Neuronal stem cell (in vitro differentiated cells): ENCODE measurements at regions not wholly inside any gene's neighbourhood (a gene's known extent, or its start where the extent isn't known, plus 50 kb on each side); places are given as distances from the start of the nearest gene placed in this dataset.

Source experiments
- DNase-seq: peaks from one replicate; pipeline ENCODE4 v3.0.0-alpha.2; 2013; ENCODE audit warnings: low spot score
- H2AFZ ChIP-seq: one replicate; pipeline ENCODE4 v1.6.1; 2013; ENCODE audit warnings: mild to moderate bottlenecking, low read length, inconsistent platforms
- H2AK5ac ChIP-seq: 2 replicates; pipeline ENCODE4 v1.6.1; 2013; ENCODE audit warnings: low read depth, mild to moderate bottlenecking, inconsistent platforms, low read length, moderate library complexity, mixed read lengths
- H2BK120ac ChIP-seq: 2 replicates; pipeline ENCODE4 v1.6.1; 2013; ENCODE audit warnings: low read depth, mild to moderate bottlenecking, inconsistent platforms, low read length, moderate library complexity, mixed read lengths
- H2BK12ac ChIP-seq: one replicate; pipeline ENCODE4 v1.6.1; 2013; ENCODE audit warnings: low read length, inconsistent platforms
- H2BK15ac ChIP-seq: 2 replicates; pipeline ENCODE4 v1.6.1; 2013; ENCODE audit warnings: mild to moderate bottlenecking, low read length, inconsistent platforms, mixed read lengths
- H2BK5ac ChIP-seq: one replicate; pipeline ENCODE4 v1.6.1; 2013; ENCODE audit warnings: inconsistent platforms, mild to moderate bottlenecking, low read length, moderate library complexity
- H3K14ac ChIP-seq: one replicate; pipeline ENCODE4 v1.6.1; 2013; ENCODE audit warnings: low read length, inconsistent platforms
- H3K18ac ChIP-seq: 2 replicates; pipeline ENCODE4 v1.6.1; 2013; ENCODE audit warnings: low read length, inconsistent platforms
- H3K23ac ChIP-seq: 2 replicates; pipeline ENCODE4 v1.6.1; 2013; ENCODE audit warnings: low read depth, mild to moderate bottlenecking, mixed read lengths, low read length, inconsistent platforms; ENCODE audit not compliant: poor library complexity
- H3K27ac ChIP-seq: replicated peaks from 3 replicates; pipeline ENCODE4 v1.5.1; 2013; ENCODE audit warnings: low read length, inconsistent platforms
- H3K27me3 ChIP-seq, 3 experiments: 2 replicates each; pipeline ENCODE4 v1.6.1; 2013; ENCODE audit warnings: low read length in 3 of 3, mild to moderate bottlenecking in 2 of 3, inconsistent platforms in 1 of 3, low read depth in 1 of 3, mixed read lengths in 1 of 3, moderate library complexity in 1 of 3; ENCODE audit not compliant: control insufficient read depth in 3 of 3, insufficient read depth in 3 of 3
- H3K36me3 ChIP-seq, 2 donors: replicated peaks in 1 of 2; 2 replicates each; pipeline ENCODE4 v1.6.1; 2013; ENCODE audit warnings: low read length in 2 of 2; ENCODE audit not compliant: control insufficient read depth in 2 of 2, insufficient read depth in 2 of 2
- H3K4ac ChIP-seq: 2 replicates; pipeline ENCODE4 v1.6.1; 2013; ENCODE audit warnings: inconsistent platforms, mild to moderate bottlenecking, low read length, moderate library complexity
- H3K4me1 ChIP-seq, 2 donors: 1 replicate in 1 of 2; 2 replicates in 1 of 2; pipeline ENCODE4 v1.6.1; 2013; ENCODE audit warnings: low read length in 2 of 2, low read depth in 1 of 2; ENCODE audit not compliant: control insufficient read depth in 2 of 2, insufficient read depth in 1 of 2
- H3K4me2 ChIP-seq: one replicate; pipeline ENCODE4 v1.6.1; 2013; ENCODE audit warnings: mild to moderate bottlenecking, low read length, inconsistent platforms; ENCODE audit not compliant: insufficient read depth, poor library complexity, severe bottlenecking
- H3K4me3 ChIP-seq, 2 donors: 2 replicates each; pipeline ENCODE4 v1.5.1; 2013; ENCODE audit warnings: low read length in 2 of 2, mild to moderate bottlenecking in 2 of 2, inconsistent platforms in 1 of 2, moderate library complexity in 1 of 2
- H3K79me1 ChIP-seq: one replicate; pipeline ENCODE4 v1.6.1; 2013; ENCODE audit warnings: low read depth, mild to moderate bottlenecking, inconsistent platforms, low read length, moderate library complexity
- H3K9ac ChIP-seq: one replicate; pipeline ENCODE4 v1.6.1; 2013; ENCODE audit warnings: mild to moderate bottlenecking, low read depth, low read length, inconsistent platforms; ENCODE audit not compliant: poor library complexity
- H3K9me3 ChIP-seq, 2 donors: replicated peaks in 1 of 2; 2 replicates each; pipeline versions ENCODE3 to v1.6.1; 2013; ENCODE audit warnings: low read length in 2 of 2, mild to moderate bottlenecking in 2 of 2, inconsistent platforms in 1 of 2, low read depth in 1 of 2, mixed read lengths in 1 of 2, moderate library complexity in 1 of 2; ENCODE audit not compliant: control insufficient read depth in 2 of 2, insufficient read depth in 1 of 2
- H4K8ac ChIP-seq: one replicate; pipeline ENCODE4 v1.6.1; 2013; ENCODE audit warnings: low read depth, mild to moderate bottlenecking, inconsistent platforms, low read length, moderate library complexity
- H4K91ac ChIP-seq: one replicate; pipeline ENCODE4 v1.6.1; 2013; ENCODE audit warnings: low read length, low read depth, mild to moderate bottlenecking, inconsistent platforms; ENCODE audit not compliant: poor library complexity
- WGBS, 2 donors: extraction: QIAGEN DNeasy Blood & Tissue Kit; methylation state at CpG; one replicate each; pipeline ENCODE4 v1.1.7; 2013; ENCODE audit warnings: missing lambda C conversion rate in 2 of 2, mixed read lengths in 1 of 2; ENCODE audit not compliant: insufficient read length in 2 of 2, insufficient replicate concordance in 1 of 2; ENCODE audit errors: extremely low coverage in 2 of 2; 5-methylcytosine and 5-hydroxymethylcytosine counted together

DNA sequence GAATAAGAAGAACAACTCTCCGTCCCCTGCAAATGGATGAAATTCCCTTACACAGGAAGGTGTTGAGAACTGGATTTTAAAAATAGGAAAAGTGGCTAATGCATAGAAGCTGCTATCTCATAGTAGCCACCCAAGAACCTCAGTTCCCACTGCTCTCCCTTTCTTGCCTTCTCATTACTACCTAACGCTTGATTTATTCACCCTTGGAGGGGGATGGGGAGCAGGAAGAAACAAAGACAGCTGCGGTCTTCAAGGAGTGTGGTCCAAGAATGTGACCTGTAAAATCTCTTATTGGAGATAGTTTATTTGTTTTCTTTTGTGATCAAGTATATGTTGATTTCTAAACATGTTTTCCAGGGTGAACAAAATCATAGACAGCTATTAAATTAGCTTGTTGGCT is 274.1 kb upstream of the CTNNB1 start:
- no peak overlapping the region for H4K91ac ChIP-seq
- H3K4me3 ChIP-seq: no peak overlapping the region
- no peak overlapping the region for H3K18ac ChIP-seq
- no peak overlapping the region for H2BK120ac ChIP-seq
- H3K4me1 ChIP-seq: peaks cover 0 to 6% of the 10 kb centered on the region in 2 donors
- H3K36me3 ChIP-seq: no peaks in the 10 kb centered on the region
- H2AFZ ChIP-seq: no peak overlapping the region
- no peak overlapping the region for H2BK15ac ChIP-seq
- no peak overlapping the region for H3K23ac ChIP-seq
- H3K14ac ChIP-seq: no peak overlapping the region
- no peak overlapping the region for H3K27ac ChIP-seq
- no peak overlapping the region for H2BK5ac ChIP-seq
- H3K9me3 ChIP-seq: no peaks in the 10 kb centered on the region
- no peak overlapping the region for H2AK5ac ChIP-seq
- H3K79me1 ChIP-seq: no peaks in the 10 kb centered on the region
- no peak overlapping the region for H3K4me2 ChIP-seq
- no CpG with 5 or more reads among the region's 3 CpGs for WGBS, 2 donors
- no peak for DNase-seq
- H3K27me3 ChIP-seq: no peaks in the 10 kb centered on the region
- no peak overlapping the region for H3K9ac ChIP-seq
- no peak overlapping the region for H2BK12ac ChIP-seq
- no peak overlapping the region for H4K8ac ChIP-seq
- no peak overlapping the region for H3K4ac ChIP-seq

GRCh38 chr3:40930131-40930538 is 269.2 kb upstream of the CTNNB1 start:
- no peak overlapping the region for H3K18ac ChIP-seq
- no peak overlapping the region for H3K9ac ChIP-seq
- no peak for DNase-seq

GRCh38 chr3:40930756-40931155 is 268.5 kb upstream of the CTNNB1 start:
- Histone ChIP-seq H3K36me3 (no peaks in the 10 kb centered on the region), H3K4me2 (no peak overlapping the region), H4K91ac (no peak overlapping the region), H3K23ac (no peak overlapping the region), H3K14ac (no peak overlapping the region), H2BK5ac (no peak overlapping the region), H3K4me3 (no peak overlapping the region), H3K9me3 (no peaks in the 10 kb centered on the region), H3K9ac (no peak overlapping the region), H3K4me1 (no peaks in the 10 kb centered on the region), H3K4ac (no peak overlapping the region), H3K18ac (no peak overlapping the region), H2BK12ac (no peak overlapping the region), H2BK120ac (no peak overlapping the region), H3K27ac (no peak overlapping the region), H3K79me1 (no peaks in the 10 kb centered on the region), H3K27me3 (no peaks in the 10 kb centered on the region), H4K8ac (no peak overlapping the region), H2AFZ (no peak overlapping the region), H2BK15ac (no peak overlapping the region), H2AK5ac (no peak overlapping the region)
- DNase-seq: no peak

More at GRCh38 chr3:40930131-40930538, 269.2 kb upstream of the CTNNB1 start:
- H2BK12ac ChIP-seq: no peak overlapping the region
- no peak overlapping the region for H2BK120ac ChIP-seq
- H4K8ac ChIP-seq: no peak overlapping the region
- no peak overlapping the region for H4K91ac ChIP-seq
- H3K79me1 ChIP-seq: no peaks in the 10 kb centered on the region
- H2AFZ ChIP-seq: no peak overlapping the region
- no peak overlapping the region for H2BK15ac ChIP-seq
- H3K4me2 ChIP-seq: no peak overlapping the region
- H3K4ac ChIP-seq: no peak overlapping the region
- H3K27me3 ChIP-seq: no peaks in the 10 kb centered on the region
- H2AK5ac ChIP-seq: no peak overlapping the region
- no peak overlapping the region for H2BK5ac ChIP-seq
- H3K9me3 ChIP-seq: no peaks in the 10 kb centered on the region
- H3K23ac ChIP-seq: no peak overlapping the region
- peaks cover 0 to 1% of the 10 kb centered on the region in 2 donors for H3K4me1 ChIP-seq
- no peaks in the 10 kb centered on the region for H3K36me3 ChIP-seq
- no peak overlapping the region for H3K27ac ChIP-seq
- H3K4me3 ChIP-seq: no peak overlapping the region
- H3K14ac ChIP-seq: no peak overlapping the region

GRCh38 chr3:40938591-40938990 is 260.7 kb upstream of the CTNNB1 start:
- no peak overlapping the region for H3K4me2 ChIP-seq
- no peak overlapping the region for H2AFZ ChIP-seq
- no peak overlapping the region for H3K27ac ChIP-seq
- H3K9ac ChIP-seq: no peak overlapping the region
- H2BK120ac ChIP-seq: no peak overlapping the region
- H3K79me1 ChIP-seq: no peaks in the 10 kb centered on the region
- H2BK5ac ChIP-seq: no peak overlapping the region
- H2BK12ac ChIP-seq: no peak overlapping the region
- H3K4me1 ChIP-seq: no peaks in the 10 kb centered on the region
- H3K23ac ChIP-seq: no peak overlapping the region
- no peak for DNase-seq
- H2BK15ac ChIP-seq: no peak overlapping the region
- H3K14ac ChIP-seq: no peak overlapping the region
- H3K18ac ChIP-seq: no peak overlapping the region
- H3K27me3 ChIP-seq: no peaks in the 10 kb centered on the region
- H2AK5ac ChIP-seq: no peak overlapping the region
- no peaks in the 10 kb centered on the region for H3K36me3 ChIP-seq
- H4K91ac ChIP-seq: no peak overlapping the region
- no peak overlapping the region for H3K4ac ChIP-seq
- no peak overlapping the region for H4K8ac ChIP-seq
- H3K9me3 ChIP-seq: no peaks in the 10 kb centered on the region
- no peak overlapping the region for H3K4me3 ChIP-seq
- WGBS, 2 donors: no CpG with 5 or more reads among the region's 3 CpGs
